ENCODE measurements at regions not wholly inside any gene's neighbourhood (a gene's known extent, or its start where the extent isn't known, plus 50 kb on each side); places are given as distances from the start of the nearest gene placed in this dataset.

GRCh38 chr5:103411711-103412110 is 150.9 kb downstream of the NUDT12 start:
- no TSS peak for BruUV-seq (replicated peaks)
- TF ChIP-seq CTCF (IDR thresholded peaks at IDR 0.05; ENCODE audit: insufficient read depth in 1 of 2, low read depth in 1 of 2, low read length in 1 of 2, severe bottlenecking in 1 of 2, unreplicated experiment in 1 of 2), result no peak
- no peak overlapping the region for H3K27ac Mint-ChIP-seq (ENCODE audit: unreplicated experiment)

GRCh38 chr5:103410172-103410571 is 151.6 kb downstream of the MACIR start:
- no peak overlapping the region for H3K27ac Mint-ChIP-seq (ENCODE audit: unreplicated experiment)
- BruUV-seq (replicated peaks), result no TSS peak
- H3K9me3 Mint-ChIP-seq (ENCODE audit: unreplicated experiment), result no peaks in the 10 kb centered on the region
- DNase-seq, result no peak
- H3K4me3 Mint-ChIP-seq (ENCODE audit: unreplicated experiment), result no peak overlapping the region
- H3K36me3 ChIP-seq (ENCODE audit: control insufficient read depth, insufficient read depth, low read length), result no peaks in the 10 kb centered on the region
- CTCF ChIA-PET, result no interaction called here
- no peaks in the 10 kb centered on the region for H3K27me3 ChIP-seq (replicated peaks; ENCODE audit: control insufficient read depth, insufficient read depth, low read length)
- no peaks in the 10 kb centered on the region for H3K27me3 Mint-ChIP-seq (ENCODE audit: insufficient read depth, unreplicated experiment)
- POLR2A ChIA-PET, result no interaction called here
- H3K9me3 ChIP-seq, result no peaks in the 10 kb centered on the region
- no peaks in the 10 kb centered on the region for H3K36me3 Mint-ChIP-seq (ENCODE audit: insufficient read depth, unreplicated experiment)
- intact Hi-C loops (cut with micrococcal nuclease; ENCODE audit: unreplicated experiment), result no loop called here
- TF ChIP-seq CTCF (IDR thresholded peaks at IDR 0.05; ENCODE audit: insufficient read depth in 1 of 2, low read depth in 1 of 2, low read length in 1 of 2, severe bottlenecking in 1 of 2, unreplicated experiment in 1 of 2), result no peak
- 0 out of 2 replicates have a peak, but pooled peaks cover 3% of the 10 kb centered on the region for H3K4me1 ChIP-seq
- H3K4me3 ChIP-seq (ENCODE audit: low read depth, low read length), result no peak overlapping the region
- H3K4me1 Mint-ChIP-seq (ENCODE audit: low read depth, unreplicated experiment), result no peaks in the 10 kb centered on the region

More at GRCh38 chr5:103411711-103412110, 150.9 kb downstream of the NUDT12 start:
- POLR2A ChIA-PET, result no interaction called here
- Histone ChIP-seq H3K36me3 (ENCODE audit: control insufficient read depth, insufficient read depth, low read length) (no peaks in the 10 kb centered on the region), H3K4me3 (ENCODE audit: low read depth, low read length) (no peak overlapping the region), H3K9me3 (no peaks in the 10 kb centered on the region), H3K4me1 (0 out of 2 replicates have a peak, but pooled peaks cover 3% of the 10 kb centered on the region), H3K27me3 (replicated peaks; ENCODE audit: control insufficient read depth, insufficient read depth, low read length) (no peaks in the 10 kb centered on the region)
- peaks cover 7% of the 10 kb centered on the region for H3K4me1 Mint-ChIP-seq (ENCODE audit: low read depth, unreplicated experiment)
- CTCF ChIA-PET, result no interaction called here
- no peaks in the 10 kb centered on the region for H3K36me3 Mint-ChIP-seq (ENCODE audit: insufficient read depth, unreplicated experiment)
- intact Hi-C loops (cut with micrococcal nuclease; ENCODE audit: unreplicated experiment), result no loop called here
- H3K9me3 Mint-ChIP-seq (ENCODE audit: unreplicated experiment), result no peaks in the 10 kb centered on the region
- no peak for DNase-seq
- H3K4me3 Mint-ChIP-seq (ENCODE audit: unreplicated experiment), result no peak overlapping the region
- no peaks in the 10 kb centered on the region for H3K27me3 Mint-ChIP-seq (ENCODE audit: insufficient read depth, unreplicated experiment)

- H3K9me3 ChIP-seq, result no peaks in the 10 kb centered on the region
- ChIA-PET CTCF (no interaction called here), POLR2A (no interaction called here)
- no peak for TF ChIP-seq CTCF (IDR thresholded peaks at IDR 0.05; ENCODE audit: insufficient read depth in 1 of 2, low read depth in 1 of 2, low read length in 1 of 2, severe bottlenecking in 1 of 2, unreplicated experiment in 1 of 2)
- Mint-ChIP-seq H3K36me3 (ENCODE audit: insufficient read depth, unreplicated experiment) (no peaks in the 10 kb centered on the region), H3K4me1 (ENCODE audit: low read depth, unreplicated experiment) (no peaks in the 10 kb centered on the region), H3K27ac (ENCODE audit: unreplicated experiment) (no peak overlapping the region), H3K4me3 (ENCODE audit: unreplicated experiment) (no peak overlapping the region), H3K9me3 (ENCODE audit: unreplicated experiment) (no peaks in the 10 kb centered on the region), H3K27me3 (ENCODE audit: insufficient read depth, unreplicated experiment) (no peaks in the 10 kb centered on the region)
- intact Hi-C loops (cut with micrococcal nuclease; ENCODE audit: unreplicated experiment), result no loop called here
- H3K27me3 ChIP-seq (replicated peaks; ENCODE audit: control insufficient read depth, insufficient read depth, low read length), result no peaks in the 10 kb centered on the region
- no TSS peak for BruUV-seq (replicated peaks)
- H3K36me3 ChIP-seq (ENCODE audit: control insufficient read depth, insufficient read depth, low read length), result no peaks in the 10 kb centered on the region
- H3K4me1 ChIP-seq, result no peaks in the 10 kb centered on the region
- no peak for DNase-seq
- no peak overlapping the region for H3K4me3 ChIP-seq (ENCODE audit: low read depth, low read length)
Measured at GRCh38 chr5:103409013-103409670, 150.6 kb downstream of the MACIR start.

Measured in Caco-2 (cell line).